Mononuclear cell (primary cell): ENCODE measurements at regions not wholly inside any gene's neighbourhood (a gene's known extent, or its start where the extent isn't known, plus 50 kb on each side); places are given as distances from the start of the nearest gene placed in this dataset.

ENCODE experiments used
- H3K27me3 ChIP-seq: 2 replicates; pipeline ENCODE4 v1.6.0; 2011; ENCODE audit warnings: low read length, control low read depth; ENCODE audit not compliant: insufficient read depth
- H3K4me1 ChIP-seq: 2 replicates; pipeline ENCODE4 v1.5.1; 2011; ENCODE audit warnings: mild to moderate bottlenecking, low read length, control low read depth; ENCODE audit not compliant: insufficient read depth
- H3K4me3 ChIP-seq: 2 replicates; pipeline ENCODE4 v1.5.1; 2011; ENCODE audit warnings: mild to moderate bottlenecking, low read length, moderate library complexity
- H3K9me3 ChIP-seq: 2 replicates; pipeline ENCODE4 v1.5.1; 2011; ENCODE audit warnings: low read depth, mild to moderate bottlenecking, control low read depth, low read length

DNA sequence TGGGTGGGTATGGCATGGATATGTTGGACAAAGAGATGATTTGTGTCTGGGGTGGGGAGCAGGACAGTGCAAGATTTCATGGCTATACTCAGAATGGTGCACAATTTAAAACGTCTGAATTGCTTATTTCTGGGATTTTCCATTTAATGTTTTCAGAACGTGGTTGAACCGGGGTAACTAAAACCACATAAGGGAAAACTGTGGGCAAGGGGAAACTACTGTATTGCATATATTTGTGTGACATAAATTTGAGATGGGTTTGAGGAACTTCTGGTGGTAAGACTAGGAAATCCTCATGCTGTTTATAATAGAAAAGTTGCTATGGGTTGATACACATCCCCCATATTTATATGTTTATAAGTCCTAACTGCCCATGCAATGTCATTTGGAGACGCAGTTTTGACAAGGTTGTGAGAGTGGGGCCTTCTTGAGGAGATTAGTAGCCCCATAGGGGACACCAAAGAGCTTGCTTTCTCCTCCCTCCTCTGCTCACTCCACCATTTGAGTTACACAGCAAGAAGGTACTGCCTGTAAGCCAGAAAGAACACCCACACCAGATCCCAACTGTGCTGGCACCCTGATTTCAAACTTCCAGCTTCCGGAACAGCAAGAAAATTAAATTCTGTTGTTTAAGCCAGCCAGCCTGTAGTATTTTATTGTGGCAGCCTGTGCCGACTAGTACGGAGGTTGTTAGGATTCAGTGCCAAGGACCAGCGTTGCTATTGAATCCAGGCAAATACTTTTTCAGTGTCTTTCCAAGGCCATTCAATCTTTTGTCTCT is 2118.9 kb downstream of the MAT2B start:
- Histone ChIP-seq H3K4me1 (no peaks in the 10 kb centered on the region), H3K4me3 (no peak overlapping the region), H3K27me3 (no peaks in the 10 kb centered on the region), H3K9me3 (no peaks in the 10 kb centered on the region)

DNA sequence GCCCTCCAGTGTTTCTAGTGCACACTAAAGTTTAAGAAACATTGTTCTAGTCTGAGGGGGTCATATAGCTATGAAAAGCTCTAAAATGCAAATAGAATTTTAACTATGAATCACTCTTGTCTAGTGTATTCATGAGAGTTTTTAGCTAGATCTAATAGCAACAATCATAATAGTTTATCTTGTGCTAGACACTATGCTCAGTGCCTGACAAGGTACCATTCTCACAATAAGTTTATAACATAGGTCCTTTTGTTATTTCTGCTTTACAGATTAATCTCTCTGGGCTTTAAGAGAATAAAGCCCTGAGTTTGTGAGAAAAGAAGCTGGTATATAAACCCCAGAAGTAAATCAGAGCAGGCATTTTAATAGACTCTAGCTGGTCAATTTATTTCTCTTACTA is 2120.7 kb downstream of the MAT2B start:
- Histone ChIP-seq H3K4me1 (peaks cover 5% of the 10 kb centered on the region), H3K27me3 (no peaks in the 10 kb centered on the region), H3K9me3 (no peaks in the 10 kb centered on the region), H3K4me3 (no peak overlapping the region)

DNA sequence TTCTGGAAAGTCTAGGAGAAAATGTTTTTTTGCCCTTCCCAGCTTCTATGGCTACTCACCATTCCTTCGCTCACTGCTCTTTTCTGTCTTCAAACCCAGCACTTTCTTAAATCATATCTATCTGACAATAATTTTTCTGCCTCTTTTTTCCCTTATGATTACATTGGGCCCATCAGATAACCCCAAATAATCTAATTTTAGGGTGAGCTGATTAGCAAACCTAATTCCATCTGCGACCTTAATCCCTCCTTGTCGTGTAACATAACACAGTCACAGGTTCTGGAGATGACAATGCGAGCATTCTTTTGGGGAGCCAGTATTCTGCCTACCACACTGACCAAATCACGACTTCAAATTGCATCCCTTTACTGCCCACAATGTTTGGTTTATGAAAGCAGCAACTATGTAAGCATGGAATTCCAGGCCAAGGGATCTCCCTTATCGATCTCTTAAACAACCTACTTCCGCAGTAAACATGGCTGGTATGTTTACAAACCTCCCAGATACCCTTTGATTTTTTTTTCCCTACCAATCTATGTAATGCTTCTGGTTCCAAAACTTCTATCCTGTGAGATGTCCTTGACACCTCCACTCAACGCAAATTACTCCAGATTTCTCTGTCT is 2122.2 kb downstream of the MAT2B start:
- H3K4me3 ChIP-seq = no peak overlapping the region
- H3K9me3 ChIP-seq = no peaks in the 10 kb centered on the region
- peaks cover 5% of the 10 kb centered on the region for H3K4me1 ChIP-seq
- no peaks in the 10 kb centered on the region for H3K27me3 ChIP-seq

DNA sequence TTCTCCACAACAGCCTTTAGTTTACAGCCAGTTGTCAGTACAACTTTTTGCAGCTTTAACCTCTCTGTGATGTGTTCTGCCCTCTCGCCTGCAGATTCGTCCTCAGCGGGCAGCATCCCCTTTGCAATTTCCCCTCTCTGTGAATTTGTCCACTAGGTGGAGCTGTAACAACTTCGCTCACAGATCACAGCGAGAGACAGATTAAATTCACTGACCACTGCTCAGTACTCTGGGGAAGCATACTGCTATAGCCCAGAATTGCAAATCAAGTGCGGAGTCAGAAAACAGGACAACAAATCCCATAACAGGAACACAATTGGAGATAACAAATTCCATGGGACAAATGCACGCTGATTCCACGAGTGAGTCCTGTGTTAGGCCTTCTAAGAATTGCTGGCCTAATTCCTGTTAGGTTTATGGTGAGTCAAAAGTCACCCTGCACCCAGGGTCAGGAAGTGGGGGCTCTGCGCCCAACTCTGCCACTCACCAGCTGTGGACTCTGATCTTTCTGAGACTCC is 2124.9 kb downstream of the MAT2B start:
- Histone ChIP-seq H3K4me1 (peaks cover 5% of the 10 kb centered on the region), H3K4me3 (no peak overlapping the region), H3K27me3 (no peaks in the 10 kb centered on the region), H3K9me3 (no peaks in the 10 kb centered on the region)

DNA sequence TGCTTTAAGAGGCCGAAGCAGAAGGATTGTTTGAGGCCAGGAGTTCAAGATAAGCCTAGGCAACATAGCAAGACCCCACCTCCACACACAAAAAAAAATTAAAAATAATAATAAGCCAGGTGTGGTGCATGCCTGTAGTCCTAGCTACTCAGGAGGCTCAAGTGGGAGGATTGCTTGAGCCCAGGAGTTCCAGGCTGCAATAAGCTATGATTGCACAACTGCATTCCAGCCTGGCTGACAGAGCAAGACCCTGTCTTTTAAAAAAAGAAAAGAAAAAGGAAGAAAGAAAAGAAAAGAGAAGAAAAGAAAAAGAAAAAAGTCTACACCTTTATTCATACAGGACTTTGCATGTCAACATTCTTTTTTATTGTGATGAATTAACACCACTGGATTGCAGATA is 2125.8 kb downstream of the MAT2B start:
- Histone ChIP-seq H3K4me3 (no peak overlapping the region), H3K27me3 (no peaks in the 10 kb centered on the region), H3K4me1 (peaks cover 5% of the 10 kb centered on the region), H3K9me3 (no peaks in the 10 kb centered on the region)

DNA sequence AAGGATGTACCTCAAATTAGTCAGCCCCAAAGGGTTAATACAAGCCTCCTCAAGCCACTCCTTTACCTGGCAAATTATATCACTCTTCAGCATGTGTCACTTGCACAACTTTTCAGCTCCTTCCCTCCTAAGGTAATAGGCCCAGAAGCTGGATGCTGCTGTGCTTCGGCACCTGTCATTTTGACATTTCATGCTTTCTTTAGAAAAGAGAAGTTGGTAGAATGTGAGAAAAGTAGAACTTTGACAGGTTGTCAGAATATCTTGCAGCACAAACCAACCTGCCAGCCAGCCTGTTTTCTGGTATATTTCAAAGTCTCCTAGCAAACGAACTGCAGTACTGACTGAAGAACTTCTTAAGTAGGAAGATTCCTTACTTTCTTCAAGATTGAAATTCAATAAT is 2136.9 kb downstream of the MAT2B start:
- Histone ChIP-seq H3K9me3 (no peaks in the 10 kb centered on the region), H3K27me3 (no peaks in the 10 kb centered on the region), H3K4me3 (no peak overlapping the region), H3K4me1 (no peaks in the 10 kb centered on the region)

DNA sequence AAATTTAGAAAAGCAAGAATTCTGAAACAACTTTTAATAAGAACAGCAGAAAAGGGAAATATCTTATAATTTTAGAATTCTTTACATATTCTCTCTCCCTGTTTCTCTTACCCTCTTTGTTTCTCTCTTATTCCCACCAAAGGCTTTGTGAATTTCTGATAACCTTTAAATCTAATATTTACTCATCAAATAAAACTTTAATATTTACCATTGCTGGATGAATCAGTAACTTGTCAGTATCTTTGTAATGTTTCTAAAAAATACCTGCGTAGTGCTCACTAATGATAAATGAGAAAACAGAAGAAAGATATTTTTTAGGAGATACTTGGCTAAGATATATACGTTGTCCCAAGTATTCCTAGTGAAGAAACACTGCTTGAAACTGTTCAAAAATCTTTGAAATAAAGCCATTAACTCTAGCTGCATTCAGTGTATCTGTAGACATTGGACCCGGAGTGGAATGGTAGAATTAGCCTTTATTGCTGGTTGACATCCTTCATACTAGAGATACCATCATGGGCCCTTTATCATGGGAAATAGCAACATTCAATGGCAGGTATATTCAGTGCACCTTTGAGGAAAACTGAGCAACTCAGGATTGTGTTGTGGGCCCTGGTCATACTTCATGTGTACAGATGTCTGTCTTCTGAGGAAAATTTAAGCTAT is 2160.4 kb downstream of the MAT2B start:
- Histone ChIP-seq H3K27me3 (no peaks in the 10 kb centered on the region), H3K4me3 (no peak overlapping the region)

DNA sequence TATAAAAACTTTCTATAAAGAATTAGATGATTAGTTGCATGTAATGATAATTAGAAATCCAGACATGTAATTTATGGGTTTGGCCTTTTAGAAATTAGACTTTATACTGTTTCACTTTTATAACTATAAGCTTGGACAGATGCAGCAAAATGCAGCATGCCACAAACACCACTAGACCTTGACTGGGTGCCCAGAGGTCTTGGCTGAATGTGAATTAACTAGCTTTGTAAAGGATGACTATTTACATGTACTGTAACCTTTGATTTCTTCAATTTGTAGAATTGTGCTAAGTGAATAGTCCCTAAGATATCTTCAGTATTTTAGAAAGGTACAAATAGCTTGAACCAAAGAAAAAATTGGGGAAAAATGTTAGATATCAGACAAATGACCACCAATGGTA is 2168.1 kb downstream of the MAT2B start:
- H3K27me3 ChIP-seq = no peaks in the 10 kb centered on the region
- H3K4me1 ChIP-seq = no peaks in the 10 kb centered on the region
- H3K4me3 ChIP-seq = no peak overlapping the region
- H3K9me3 ChIP-seq = no peaks in the 10 kb centered on the region

More for the DNA sequence above, 2160.4 kb downstream of the MAT2B start:
- H3K4me1 ChIP-seq = no peaks in the 10 kb centered on the region
- H3K9me3 ChIP-seq = no peaks in the 10 kb centered on the region

DNA sequence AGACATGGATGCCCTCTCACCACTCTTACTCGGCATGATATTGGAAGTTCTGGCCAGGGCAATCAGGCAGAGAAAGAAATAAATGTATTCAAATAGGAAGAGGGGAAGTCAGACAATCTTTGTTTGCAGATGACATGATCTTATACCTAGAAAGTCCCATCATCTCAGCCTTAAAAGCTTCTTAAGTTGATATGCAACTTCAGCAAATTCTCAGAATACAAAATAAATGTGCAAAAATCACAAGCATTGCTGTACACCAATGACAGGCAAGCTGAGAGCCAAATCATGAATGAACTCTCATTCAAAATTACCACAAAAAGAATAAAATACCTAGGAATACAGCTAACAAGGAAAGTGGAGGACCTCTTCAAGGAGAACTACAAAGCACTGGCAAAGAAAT is 2190.4 kb downstream of the MAT2B start:
- Histone ChIP-seq H3K9me3 (peaks cover 7% of the 10 kb centered on the region), H3K4me1 (no peaks in the 10 kb centered on the region), H3K27me3 (no peaks in the 10 kb centered on the region), H3K4me3 (no peak overlapping the region)

DNA sequence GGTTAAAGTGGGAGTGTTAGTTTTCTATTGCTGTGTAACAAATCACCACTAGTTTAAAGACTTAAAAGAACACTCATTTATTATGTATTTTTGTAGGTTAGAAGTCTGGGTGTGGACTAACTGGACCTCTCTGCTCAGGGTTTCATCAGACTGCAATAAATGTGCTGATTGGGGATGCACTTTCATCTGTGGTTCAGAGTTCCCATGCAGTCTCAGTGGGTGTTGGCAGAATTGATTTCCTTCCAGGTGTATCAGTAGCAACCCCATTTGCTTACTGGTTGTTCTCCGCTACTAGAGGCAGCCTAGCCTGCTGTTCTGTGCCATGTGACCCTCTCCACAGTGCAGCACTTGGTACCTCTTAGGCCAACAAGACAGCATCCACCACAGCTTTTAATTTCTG is 2200.5 kb downstream of the MAT2B start:
- H3K9me3 ChIP-seq = no peaks in the 10 kb centered on the region
- H3K4me3 ChIP-seq = no peak overlapping the region
- H3K27me3 ChIP-seq = no peaks in the 10 kb centered on the region
- no peaks in the 10 kb centered on the region for H3K4me1 ChIP-seq

DNA sequence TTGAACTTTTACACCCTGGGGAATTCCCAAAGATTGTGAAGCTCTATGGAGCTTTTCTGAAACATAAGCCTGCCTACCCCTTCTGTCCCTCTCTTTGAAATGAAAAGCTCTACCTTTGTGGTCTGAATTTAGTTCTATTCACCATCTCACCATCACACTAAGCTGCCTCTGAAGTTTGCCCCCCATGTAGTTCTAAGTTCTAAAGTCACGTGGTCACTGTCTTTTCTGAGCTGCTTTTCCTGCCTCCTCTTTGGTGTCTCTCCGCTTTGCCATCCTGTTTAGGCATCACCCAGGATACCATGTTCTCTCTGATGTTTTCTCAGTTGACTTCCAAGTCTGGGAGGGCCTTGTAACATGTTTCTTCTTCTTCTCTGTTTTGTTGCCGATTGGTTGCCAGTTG is 2206.6 kb downstream of the MAT2B start:
- H3K4me1 ChIP-seq = no peaks in the 10 kb centered on the region
- H3K9me3 ChIP-seq = no peaks in the 10 kb centered on the region
- H3K27me3 ChIP-seq = no peaks in the 10 kb centered on the region
- H3K4me3 ChIP-seq = no peak overlapping the region

DNA sequence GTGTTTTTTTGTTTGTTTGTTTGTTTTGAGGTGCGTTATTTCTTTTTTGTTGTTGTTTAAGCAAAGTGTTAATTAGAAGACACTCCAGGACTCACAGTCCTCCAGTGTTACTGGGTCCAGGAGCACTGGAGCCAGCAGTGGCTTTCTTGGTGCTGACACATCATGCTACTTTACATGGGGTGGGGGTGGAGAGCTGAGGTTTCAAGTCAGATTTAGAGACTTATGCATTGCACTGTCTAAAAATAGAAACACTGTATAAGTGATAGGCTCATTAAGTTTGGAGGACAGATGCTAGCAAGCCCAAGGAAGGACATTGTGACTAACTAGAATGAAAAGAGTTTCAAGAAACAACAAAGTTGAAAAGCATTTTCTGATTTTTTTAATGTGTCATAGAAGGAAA is 2209.2 kb downstream of the MAT2B start:
- Histone ChIP-seq H3K4me1 (no peaks in the 10 kb centered on the region), H3K9me3 (no peaks in the 10 kb centered on the region), H3K27me3 (no peaks in the 10 kb centered on the region), H3K4me3 (no peak overlapping the region)

DNA sequence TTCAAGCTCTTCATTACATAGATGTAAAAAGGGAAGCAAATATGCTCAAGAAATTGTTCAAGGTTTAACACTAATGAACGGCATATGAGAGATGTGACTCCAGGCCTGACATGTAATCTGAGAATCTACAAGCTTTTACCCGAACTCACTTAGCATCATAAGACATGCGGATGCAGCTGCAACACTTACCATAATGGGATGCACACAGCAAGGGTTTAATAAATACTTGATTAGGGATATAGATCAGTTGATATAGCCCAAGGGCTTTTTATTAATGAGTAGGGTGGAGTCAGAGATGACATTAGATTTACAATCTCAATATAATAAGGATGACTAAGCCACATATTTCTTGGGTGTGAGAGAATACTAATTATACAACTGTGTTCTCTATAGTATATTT is 2215.5 kb downstream of the MAT2B start:
- no peaks in the 10 kb centered on the region for H3K4me1 ChIP-seq
- H3K4me3 ChIP-seq = no peak overlapping the region
- no peaks in the 10 kb centered on the region for H3K27me3 ChIP-seq
- no peaks in the 10 kb centered on the region for H3K9me3 ChIP-seq

DNA sequence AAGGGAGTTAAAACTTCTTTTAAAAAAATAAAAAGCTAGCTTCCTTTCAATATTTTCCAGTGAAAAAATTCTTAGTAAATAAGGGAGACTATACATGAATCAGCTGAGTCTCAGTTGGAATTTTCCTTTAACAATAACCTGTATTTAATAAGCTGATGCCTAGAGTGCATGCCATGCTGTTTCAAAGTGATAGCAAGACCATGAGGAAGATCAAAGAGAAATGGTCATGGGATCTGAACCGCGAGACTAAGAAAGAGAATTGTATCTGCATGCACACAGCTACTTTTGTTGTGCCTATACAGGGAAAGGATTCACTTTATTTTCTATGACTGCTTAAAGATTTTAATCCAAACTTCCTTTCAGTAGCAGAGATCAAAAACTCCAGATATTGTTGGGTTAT is 2217.0 kb downstream of the MAT2B start:
- H3K27me3 ChIP-seq = no peaks in the 10 kb centered on the region
- H3K4me1 ChIP-seq = no peaks in the 10 kb centered on the region
- H3K9me3 ChIP-seq = no peaks in the 10 kb centered on the region
- H3K4me3 ChIP-seq = no peak overlapping the region

DNA sequence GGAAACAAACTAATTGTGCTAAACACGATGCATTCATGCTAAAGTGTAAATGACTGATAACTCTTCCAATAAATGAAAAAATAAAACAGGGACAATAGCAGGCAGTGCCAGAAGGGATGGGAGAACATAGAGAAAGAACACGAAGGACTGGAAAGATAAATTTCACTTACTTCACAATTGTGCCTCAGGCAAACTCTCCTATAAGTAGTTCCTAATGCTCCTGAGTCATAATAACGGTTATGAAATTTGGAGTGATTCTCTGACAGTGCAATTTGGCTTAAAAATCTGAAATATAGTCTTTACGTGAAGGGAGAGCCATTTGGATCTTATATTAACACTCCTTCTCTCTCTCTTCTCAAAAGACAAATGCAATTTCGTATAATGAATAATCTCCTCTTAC is 2218.5 kb downstream of the MAT2B start:
- Histone ChIP-seq H3K4me1 (no peaks in the 10 kb centered on the region), H3K9me3 (no peaks in the 10 kb centered on the region), H3K27me3 (no peaks in the 10 kb centered on the region), H3K4me3 (no peak overlapping the region)
